Stimulated activated CD4-positive, alpha-beta T cell treated with anti-CD3 and anti-CD28 coated beads, Interleukin-15, amount 100 ng/mL, for 1 hour (primary cell): ENCODE measurements at regions not wholly inside any gene's neighbourhood (a gene's known extent, or its start where the extent isn't known, plus 50 kb on each side); places are given as distances from the start of the nearest gene placed in this dataset.
"Not testable (repeated sequence)": the region's sequence is repeated elsewhere in the genome, so short reads cannot be mapped to it uniquely, and the experiment has no call there.

Experiments
- DNase-seq, 2 donors: peaks; one replicate each; pipeline ENCODE4 v3.0.0-alpha.2; 2020; ENCODE audit warnings: low read depth in 1 of 2, low spot score in 1 of 2

DNA sequence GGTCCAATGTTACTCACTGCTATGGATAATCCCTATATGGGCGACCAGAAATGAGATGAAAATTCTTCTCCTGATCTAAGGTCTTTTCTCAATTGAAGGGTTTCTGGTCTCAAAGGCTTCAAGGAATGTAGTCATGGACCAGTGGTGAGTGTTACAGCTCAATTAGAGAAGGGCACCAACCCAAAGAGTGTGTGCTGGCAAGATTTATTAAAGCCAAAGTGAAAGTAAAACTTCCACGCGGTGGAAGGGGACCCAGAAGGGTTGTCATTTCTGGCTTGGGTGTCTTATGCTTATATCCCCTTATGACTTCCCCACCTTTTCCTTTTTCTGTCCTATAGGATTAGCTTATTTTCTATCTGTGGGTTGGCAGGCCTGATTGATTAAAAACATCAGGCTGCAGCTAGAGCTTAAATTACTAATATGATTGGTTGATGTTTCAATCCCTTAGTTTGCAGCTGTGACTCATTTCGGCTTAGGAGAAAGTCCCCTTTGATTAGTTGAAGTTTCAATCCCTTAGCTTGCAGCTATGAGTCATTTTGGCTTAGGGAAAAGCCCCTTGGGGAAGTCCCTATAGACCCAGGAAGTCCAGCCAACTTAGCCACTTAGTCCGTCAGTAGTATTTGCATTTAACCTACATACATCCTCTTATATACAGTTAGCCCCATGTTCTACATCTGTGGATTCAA lies 179.5 kb upstream of the NLGN4Y start:
- no peak for DNase-seq

DNA sequence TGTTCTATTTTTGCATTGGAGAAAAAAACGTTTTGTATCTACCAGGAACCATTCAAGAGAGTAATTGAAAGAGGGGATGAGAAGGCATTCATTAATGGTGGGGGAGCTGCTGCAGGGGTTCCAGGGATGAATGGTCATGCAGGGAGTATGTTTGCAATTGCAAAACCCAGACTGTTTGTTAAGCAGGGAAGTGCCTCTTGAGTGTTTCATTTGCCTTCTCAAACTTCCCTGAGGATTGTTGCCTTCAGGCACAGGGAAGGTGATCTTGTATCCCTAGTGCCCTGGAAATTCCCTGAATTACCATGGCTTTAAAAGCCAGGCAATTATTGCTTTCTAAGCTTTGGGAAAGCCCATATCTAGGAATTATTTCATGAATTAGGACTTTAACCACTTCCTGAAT lies 172.7 kb upstream of the NLGN4Y start:
- DNase-seq: no peak

DNA sequence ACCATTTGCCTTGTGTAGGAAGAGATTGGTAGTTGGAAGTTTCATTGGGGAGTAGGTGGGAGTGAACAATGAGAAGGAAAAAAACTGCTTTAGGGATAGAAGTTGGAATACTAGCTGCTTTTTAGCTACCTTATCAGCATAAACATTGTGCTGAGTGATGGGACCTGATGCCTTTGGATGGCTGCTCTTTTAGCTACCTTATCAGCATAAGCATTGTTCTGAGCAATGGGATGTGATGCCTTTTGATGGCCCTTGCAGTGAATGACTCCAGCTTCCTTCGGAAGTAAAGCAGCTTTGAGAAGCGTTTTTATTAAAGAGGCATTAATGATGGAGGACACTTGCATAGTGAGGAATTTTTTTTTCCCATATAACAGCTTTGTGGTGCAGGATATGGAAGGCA lies 168.2 kb upstream of the NLGN4Y start:
- no peak for DNase-seq

DNA sequence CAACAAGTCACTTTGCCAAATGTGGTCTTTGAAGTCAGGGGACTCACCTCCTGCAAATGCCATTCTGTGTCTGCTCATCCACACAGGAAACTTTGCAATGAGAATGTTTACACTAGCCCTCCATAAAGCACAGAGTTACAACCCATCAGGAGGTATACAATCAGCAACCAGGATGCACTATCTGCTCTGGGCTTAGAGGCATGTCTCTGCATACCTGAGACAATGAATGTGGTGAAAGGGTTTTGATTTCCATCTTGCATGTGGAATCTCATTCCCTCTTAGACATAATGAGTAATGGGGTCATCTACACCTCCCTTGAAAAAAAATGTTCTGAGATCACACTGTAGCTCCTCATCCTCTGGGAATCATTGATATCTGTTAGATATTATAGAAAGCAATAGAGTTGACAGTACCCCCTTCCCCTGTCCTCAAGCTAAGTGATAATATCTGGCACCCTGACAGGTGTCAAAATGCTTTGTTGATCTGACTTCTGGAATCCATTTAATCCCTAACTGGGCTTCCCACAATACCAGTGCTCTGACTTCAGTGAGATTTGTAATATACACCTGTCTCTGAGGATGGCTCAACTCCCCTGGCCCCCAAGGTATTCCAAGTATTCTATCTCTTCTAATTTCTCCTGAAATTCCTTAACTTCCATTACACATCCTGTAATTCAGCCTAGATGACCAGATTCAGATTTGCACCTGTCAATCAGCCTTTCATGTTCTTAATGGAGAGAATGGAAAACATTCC lies 163.4 kb upstream of the NLGN4Y start:
- no peak for DNase-seq

DNA sequence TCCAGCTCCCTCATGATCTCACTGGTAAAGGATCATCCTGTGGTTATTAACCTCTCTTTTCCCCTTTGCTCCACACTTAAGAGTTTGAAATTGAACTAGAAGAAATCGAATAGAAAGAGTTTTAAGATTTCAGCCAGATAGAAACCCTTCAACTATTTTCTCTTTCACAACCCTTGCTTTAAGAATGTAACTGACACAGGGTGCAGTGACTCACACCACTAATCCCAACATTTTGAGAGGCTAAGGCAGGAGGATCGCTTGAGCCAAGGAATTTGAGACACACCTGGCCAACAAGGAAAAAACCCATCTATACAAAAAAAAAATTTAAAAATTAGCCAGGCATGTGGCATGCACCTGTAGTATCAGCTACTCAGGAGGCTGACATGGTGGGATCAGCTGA lies 150.7 kb upstream of the NLGN4Y start:
- DNase-seq: no peak

DNA sequence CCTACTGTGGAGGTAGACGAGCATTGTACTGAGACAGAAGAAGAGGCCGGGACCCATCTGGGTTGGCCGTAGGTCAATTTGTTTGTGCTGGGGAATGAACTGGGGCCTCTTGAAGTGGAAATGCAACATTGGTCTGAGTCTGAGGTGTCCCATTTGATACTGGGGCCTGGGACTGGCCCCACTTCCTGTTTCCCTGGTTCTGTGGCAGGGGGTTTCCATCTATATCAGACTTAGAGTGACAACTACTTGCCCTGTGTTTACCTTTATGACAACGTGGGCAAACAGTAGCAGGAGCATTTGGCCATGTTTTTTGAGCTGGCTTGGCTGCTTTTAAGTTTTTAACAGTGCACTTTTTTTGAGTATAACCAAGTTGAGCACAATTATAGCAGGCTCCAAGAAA lies 146.1 kb upstream of the NLGN4Y start:
- no peak for DNase-seq

DNA sequence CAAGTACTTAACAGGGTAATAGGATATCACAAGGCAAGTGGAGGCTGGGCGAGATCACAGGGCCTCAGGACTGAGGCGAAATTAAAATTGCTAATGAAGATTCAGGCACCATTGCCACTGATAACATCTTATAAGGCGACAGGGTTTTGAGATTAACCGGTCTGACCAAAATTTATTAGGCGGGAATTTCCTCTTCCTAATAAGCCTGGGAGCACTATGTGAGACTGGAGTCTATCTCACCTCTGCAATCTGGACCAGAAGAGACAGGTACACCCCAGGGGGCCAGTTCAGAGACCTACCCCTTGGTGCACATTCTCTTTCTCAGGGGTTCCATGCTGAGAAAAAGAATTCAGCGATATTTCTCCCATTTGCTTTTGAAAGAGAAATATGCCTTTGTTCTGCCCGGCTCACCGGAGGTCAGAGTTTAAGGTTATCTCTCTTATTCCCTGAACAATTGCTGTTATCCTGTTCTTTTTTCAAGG lies 113.7 kb upstream of the NLGN4Y start:
- not testable (repeated sequence) for DNase-seq

DNA sequence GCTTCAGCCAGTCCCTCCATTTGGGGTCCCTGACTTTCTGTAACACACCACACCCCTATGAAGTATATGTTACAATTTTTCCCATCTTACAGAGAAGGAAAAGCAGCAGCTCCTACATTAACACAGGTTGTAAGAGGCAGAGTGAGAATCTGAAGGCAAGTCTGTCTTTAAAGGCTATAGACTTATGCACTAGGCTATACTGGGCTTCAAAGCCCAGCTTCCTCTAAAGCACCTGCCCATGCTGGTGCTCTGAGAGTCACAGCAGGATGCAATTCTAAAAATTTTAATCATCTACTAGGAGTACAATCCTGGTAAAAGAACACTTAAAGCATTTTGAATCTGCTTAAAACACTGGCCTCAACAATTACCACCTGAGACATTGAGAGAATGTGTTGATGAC lies 113.0 kb upstream of the NLGN4Y start:
- DNase-seq: no peak

DNA sequence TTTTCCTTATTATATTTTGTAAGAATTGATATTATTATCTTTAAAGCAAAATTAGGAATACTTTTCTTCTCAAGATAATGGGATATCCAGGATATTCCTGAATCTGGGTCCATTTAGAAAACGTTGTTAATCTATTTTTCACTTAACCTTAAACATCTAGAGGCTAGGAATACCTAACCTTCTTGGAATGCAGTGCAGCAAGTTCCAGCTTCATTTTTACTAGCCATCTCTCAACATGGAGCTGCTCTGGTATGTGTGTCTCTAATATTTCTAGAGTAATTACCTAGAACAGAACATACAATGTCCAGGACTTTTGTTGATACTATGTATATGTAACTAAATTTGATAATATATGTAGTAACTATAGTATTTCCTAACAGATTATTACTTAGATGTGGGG lies 87.8 kb upstream of the NLGN4Y start:
- no peak for DNase-seq

DNA sequence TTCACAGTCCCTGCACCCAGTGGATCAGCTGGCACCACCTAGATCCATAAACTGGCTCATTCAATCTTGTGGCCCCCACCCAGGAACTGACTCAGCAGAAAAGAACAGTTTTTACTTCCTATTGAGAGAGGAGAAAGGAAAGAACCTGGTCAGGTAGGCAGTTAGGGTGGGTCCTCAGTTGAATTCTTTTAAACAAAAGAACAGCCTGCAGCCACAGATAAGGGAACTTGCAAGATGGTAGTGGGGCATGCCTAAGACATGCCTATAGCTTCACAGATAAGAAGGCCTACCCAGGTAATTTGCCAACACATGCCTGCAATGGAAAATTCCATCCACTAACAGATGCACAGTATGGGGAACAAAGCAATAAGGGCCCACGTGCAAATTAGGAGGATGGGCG lies 86.7 kb upstream of the NLGN4Y start:
- no peak for DNase-seq

DNA sequence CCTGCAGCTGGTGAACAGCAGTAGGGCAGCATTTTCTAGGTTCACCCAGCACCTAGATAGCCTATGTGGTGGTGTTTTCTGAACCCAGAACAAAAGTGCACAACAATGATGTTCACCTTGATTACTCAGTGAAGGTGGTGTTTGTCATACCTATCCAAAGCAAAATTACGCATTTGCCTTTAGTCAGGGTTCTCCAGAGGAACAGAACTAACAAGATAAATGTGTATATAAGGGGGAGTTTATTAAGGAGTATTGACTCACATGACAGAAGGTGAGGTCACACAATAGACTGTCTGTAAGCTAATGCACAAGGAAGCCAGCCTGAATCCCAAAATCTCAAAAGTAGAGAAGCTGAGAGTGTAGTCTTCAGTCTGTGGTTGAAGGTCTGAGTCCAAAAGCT lies 85.9 kb upstream of the NLGN4Y start:
- DNase-seq: no peak

DNA sequence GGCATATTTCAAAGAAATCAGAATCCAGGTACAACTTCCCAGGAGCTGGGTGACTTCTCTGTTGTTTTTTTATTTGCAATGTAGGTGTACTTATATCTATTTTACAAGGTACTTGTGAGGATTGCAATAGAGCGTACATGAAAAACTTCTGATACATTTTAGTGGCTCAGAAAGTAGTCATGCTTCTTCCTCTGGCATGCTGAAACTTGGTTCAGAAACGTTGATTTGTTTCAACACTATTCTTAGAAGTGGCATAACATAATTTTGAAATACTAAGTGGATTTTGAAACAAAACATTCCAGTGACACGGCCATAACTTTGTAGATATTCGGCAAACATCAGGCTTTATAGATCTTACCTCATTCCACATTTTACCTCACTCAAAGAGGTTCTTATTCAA lies 79.8 kb upstream of the NLGN4Y start:
- DNase-seq: no peak

DNA sequence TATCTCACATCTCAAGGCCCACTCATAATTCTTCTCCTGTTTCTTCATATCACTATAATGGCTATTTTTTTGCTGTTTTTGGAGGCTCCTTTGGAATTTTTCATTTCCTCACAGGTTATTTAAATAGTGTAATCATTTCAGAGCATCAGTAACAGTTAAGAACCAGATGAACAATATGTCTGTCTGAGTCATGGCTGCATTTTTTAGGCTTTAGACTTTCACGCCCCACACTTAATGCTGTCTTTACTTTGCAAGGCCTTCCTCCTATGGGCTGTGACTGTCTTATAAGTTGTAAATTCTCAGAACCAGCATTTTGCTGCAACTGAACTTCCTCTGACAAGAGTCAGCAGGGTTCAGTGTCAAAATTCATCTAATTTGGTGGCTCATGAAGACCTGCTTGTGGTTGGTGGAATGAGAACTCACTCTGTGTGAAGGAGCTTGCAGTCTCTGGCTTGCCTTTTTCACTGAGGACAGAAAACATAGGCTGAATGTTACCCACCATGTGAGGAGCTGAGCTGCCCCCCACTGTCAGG lies 56.1 kb upstream of the NLGN4Y start:
- DNase-seq: no peak

DNA sequence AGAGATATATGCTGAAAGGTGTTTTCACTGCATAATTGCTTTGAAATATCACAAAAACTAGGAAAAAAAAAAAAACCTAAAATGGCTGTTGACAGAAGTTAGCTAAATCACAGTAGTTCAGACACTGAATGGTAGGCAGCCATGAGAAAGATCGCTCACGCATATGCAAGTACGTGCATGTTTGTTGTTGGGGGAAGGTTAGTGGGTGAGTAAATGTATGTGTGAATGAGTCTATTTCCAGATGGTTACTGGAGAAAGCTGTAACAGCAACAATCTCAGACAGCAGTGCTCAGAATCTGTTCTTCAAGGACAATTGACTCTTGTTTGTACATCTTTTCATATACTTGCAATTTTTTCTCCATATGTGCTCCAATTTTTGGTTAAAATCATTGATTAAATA lies 51.9 kb upstream of the NLGN4Y start:
- no peak for DNase-seq

DNA sequence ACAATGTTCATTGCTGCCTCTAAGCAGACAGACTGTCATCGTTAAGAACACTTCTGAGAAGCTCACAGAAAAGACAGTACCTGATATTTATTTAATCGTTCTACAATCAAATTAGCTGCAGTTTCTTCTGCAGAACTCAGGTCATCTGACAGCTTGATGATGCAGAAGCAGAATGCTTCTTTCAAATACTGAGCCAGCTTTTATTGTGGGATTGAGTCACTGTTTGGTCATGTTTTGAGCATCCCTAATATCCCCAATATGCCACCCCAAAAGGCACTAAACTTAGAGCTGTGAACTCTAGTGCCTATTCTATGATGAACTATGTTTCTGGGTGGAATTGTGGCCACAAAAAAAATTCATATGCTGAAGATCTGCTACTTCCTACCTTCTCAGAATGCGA lies 51.0 kb upstream of the NLGN4Y start:
- DNase-seq: no peak
